ENCODE measurements at regions not wholly inside any gene's neighbourhood (a gene's known extent, or its start where the extent isn't known, plus 50 kb on each side); places are given as distances from the start of the nearest gene placed in this dataset.

DNA sequence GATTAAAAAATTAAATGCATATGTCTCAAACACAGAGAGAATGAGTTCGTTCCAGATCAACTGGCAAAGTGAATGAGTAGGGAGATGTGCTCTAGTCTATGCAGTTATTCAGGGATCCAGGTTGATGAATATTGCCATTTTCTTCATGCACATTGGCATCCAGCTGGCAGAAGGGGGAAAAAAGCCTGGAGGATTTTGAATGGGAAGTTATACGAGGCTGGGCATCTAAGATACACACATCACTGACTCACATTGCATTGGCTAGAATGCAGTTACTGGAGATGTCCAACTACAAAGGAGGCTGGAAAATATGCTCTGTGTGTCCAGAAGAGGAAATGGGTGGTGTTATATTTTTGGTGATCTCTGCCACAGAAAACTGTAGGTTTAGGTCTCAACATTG lies 270.9 kb upstream of the FIGN start:
- no peak for TF ChIP-seq CTCF (IDR thresholded peaks at IDR 0.05)
- TF ChIP-seq POLR2A (IDR thresholded peaks at IDR 0.05; ENCODE audit: low read depth), result no peak
- TF ChIP-seq EP300 (IDR thresholded peaks at IDR 0.05), result no peak
- no peak for TF ChIP-seq POLR2AphosphoS5 (IDR thresholded peaks at IDR 0.05)

Data from esophagus muscularis mucosa (tissue), 4 donors.